ENCODE measurements at regions not wholly inside any gene's neighbourhood (a gene's known extent, or its start where the extent isn't known, plus 50 kb on each side); places are given as distances from the start of the nearest gene placed in this dataset.

DNA sequence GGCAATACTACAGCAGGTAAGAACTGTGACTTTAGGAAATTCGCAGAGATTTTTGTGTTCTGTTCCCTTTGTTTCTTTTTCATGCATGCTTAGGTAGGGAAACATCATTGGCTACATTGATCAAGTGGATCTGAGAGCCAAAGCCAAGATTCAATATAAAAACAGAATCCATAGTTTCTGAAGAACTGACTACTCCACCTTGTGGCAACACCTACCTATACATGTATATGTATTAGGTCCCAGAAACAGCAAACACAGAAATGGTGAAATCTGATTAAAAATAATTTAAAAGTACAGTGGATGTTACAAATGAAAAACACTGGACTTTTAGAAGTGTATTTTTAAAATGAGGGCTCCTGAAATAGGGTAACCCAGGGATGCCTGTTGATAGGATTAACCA lies 322.6 kb upstream of the MAOA start:
- TF ChIP-seq, protein P1, sequence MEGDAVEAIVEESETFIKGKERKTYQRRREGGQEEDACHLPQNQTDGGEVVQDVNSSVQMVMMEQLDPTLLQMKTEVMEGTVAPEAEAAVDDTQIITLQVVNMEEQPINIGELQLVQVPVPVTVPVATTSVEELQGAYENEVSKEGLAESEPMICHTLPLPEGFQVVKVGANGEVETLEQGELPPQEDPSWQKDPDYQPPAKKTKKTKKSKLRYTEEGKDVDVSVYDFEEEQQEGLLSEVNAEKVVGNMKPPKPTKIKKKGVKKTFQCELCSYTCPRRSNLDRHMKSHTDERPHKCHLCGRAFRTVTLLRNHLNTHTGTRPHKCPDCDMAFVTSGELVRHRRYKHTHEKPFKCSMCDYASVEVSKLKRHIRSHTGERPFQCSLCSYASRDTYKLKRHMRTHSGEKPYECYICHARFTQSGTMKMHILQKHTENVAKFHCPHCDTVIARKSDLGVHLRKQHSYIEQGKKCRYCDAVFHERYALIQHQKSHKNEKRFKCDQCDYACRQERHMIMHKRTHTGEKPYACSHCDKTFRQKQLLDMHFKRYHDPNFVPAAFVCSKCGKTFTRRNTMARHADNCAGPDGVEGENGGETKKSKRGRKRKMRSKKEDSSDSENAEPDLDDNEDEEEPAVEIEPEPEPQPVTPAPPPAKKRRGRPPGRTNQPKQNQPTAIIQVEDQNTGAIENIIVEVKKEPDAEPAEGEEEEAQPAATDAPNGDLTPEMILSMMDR (IDR thresholded peaks at IDR 0.05) = no peak
- TF ChIP-seq POLR2A (IDR thresholded peaks at IDR 0.05) = no peak
